HuH-7 (cell line): ENCODE measurements at regions not wholly inside any gene's neighbourhood (a gene's known extent, or its start where the extent isn't known, plus 50 kb on each side); places are given as distances from the start of the nearest gene placed in this dataset.
A peak's percentile ranks its signal among the peaks of the same experiment; 100 is the strongest.

Experiments used
- DNase-seq: peaks from one replicate; pipeline ENCODE4 v3.0.0; 2011; ENCODE audit warnings: low spot score

- no peak for DNase-seq
Observed at GRCh38 chr3:34972481-34972880, 666.8 kb upstream of the ARPP21 start.

- no peak for DNase-seq
Observed at GRCh38 chr3:34973586-34973985, 665.7 kb upstream of the ARPP21 start.

- no peak for DNase-seq
Observed at GRCh38 chr3:34983631-34984030, 655.7 kb upstream of the ARPP21 start.

GRCh38 chr3:34988296-34988695, 651.0 kb upstream of the ARPP21 start:
- no peak for DNase-seq

- DNase-seq = no peak
Observed at GRCh38 chr3:34995796-34996430, 643.4 kb upstream of the ARPP21 start.

GRCh38 chr3:34998902-34999301, 640.4 kb upstream of the ARPP21 start:
- DNase-seq = no peak

GRCh38 chr3:35012214-35012613, 627.1 kb upstream of the ARPP21 start:
- DNase-seq = no peak

- no peak for DNase-seq
Observed at GRCh38 chr3:35028157-35028556, 611.2 kb upstream of the ARPP21 start.

- DNase-seq = peak; percentile 1
Observed at GRCh38 chr3:35042210-35042991, 596.9 kb upstream of the ARPP21 start.

- no peak for DNase-seq
Observed at GRCh38 chr3:35043040-35043439, 596.3 kb upstream of the ARPP21 start.

- DNase-seq = no peak
Observed at GRCh38 chr3:35044190-35044589, 595.1 kb upstream of the ARPP21 start.

- no peak for DNase-seq
Observed at GRCh38 chr3:35045118-35045517, 594.2 kb upstream of the ARPP21 start.

- no peak for DNase-seq
Observed at GRCh38 chr3:35064761-35065160, 574.6 kb upstream of the ARPP21 start.

- DNase-seq = no peak
Observed at GRCh38 chr3:35065891-35066290, 573.4 kb upstream of the ARPP21 start.

GRCh38 chr3:35067750-35068149, 571.6 kb upstream of the ARPP21 start:
- no peak for DNase-seq

GRCh38 chr3:35070088-35070487, 569.2 kb upstream of the ARPP21 start:
- DNase-seq = no peak

GRCh38 chr3:35071772-35072171, 567.6 kb upstream of the ARPP21 start:
- DNase-seq = no peak

- DNase-seq = no peak
Observed at GRCh38 chr3:35078780-35079179, 560.5 kb upstream of the ARPP21 start.

GRCh38 chr3:35079403-35079802, 559.9 kb upstream of the ARPP21 start:
- no peak for DNase-seq

- no peak for DNase-seq
Observed at GRCh38 chr3:35081899-35082298, 557.4 kb upstream of the ARPP21 start.

- no peak for DNase-seq
Observed at GRCh38 chr3:35088943-35089342, 550.4 kb upstream of the ARPP21 start.

- DNase-seq = no peak
Observed at GRCh38 chr3:35114686-35115085, 524.6 kb upstream of the ARPP21 start.

- DNase-seq = no peak
Observed at GRCh38 chr3:35120026-35120425, 519.3 kb upstream of the ARPP21 start.

- no peak for DNase-seq
Observed at GRCh38 chr3:35137612-35138011, 501.7 kb upstream of the ARPP21 start.
